CD4-positive, alpha-beta T cell treated with Interleukin-1 beta for 1 hour (primary cell): ENCODE measurements at regions not wholly inside any gene's neighbourhood (a gene's known extent, or its start where the extent isn't known, plus 50 kb on each side); places are given as distances from the start of the nearest gene placed in this dataset.
"Not testable (repeated sequence)": the region's sequence is repeated elsewhere in the genome, so short reads cannot be mapped to it uniquely, and the experiment has no call there.

Experiments used
- DNase-seq, 2 donors: peaks; one replicate each; pipeline ENCODE4 v3.0.0-alpha.2; 2020 to 2022

- no peak for DNase-seq
These were observed 543.6 kb upstream of the CITED2 start for GRCh38 chr6:139917951-139918630.

- no peak for DNase-seq
These were observed 540.5 kb upstream of the CITED2 start for GRCh38 chr6:139914910-139915309.

- DNase-seq: no peak
These were observed 538.4 kb upstream of the CITED2 start for GRCh38 chr6:139912735-139913400.

- DNase-seq: no peak
These were observed 535.5 kb upstream of the CITED2 start for GRCh38 chr6:139909992-139910391.

GRCh38 chr6:139905404-139906052 lies 531.1 kb upstream of the CITED2 start:
- no peak for DNase-seq

- no peak for DNase-seq
These were observed 530.1 kb upstream of the CITED2 start for GRCh38 chr6:139904568-139904967.

GRCh38 chr6:139904158-139904533 lies 529.7 kb upstream of the CITED2 start:
- no peak for DNase-seq

GRCh38 chr6:139903411-139904157 lies 529.1 kb upstream of the CITED2 start:
- peak; percentile 8 to 16 for DNase-seq

GRCh38 chr6:139895205-139895793 lies 520.9 kb upstream of the CITED2 start:
- DNase-seq: no peak

- no peak for DNase-seq
These were observed 519.8 kb upstream of the CITED2 start for GRCh38 chr6:139894271-139894670.

GRCh38 chr6:139891471-139891870 lies 517.0 kb upstream of the CITED2 start:
- DNase-seq: no peak

- DNase-seq: no peak
These were observed 514.3 kb upstream of the CITED2 start for GRCh38 chr6:139888681-139889122.

- DNase-seq: no peak
These were observed 512.8 kb upstream of the CITED2 start for GRCh38 chr6:139887275-139887674.

- no peak for DNase-seq
These were observed 511.9 kb upstream of the CITED2 start for GRCh38 chr6:139886396-139886795.

GRCh38 chr6:139885909-139886308 lies 511.5 kb upstream of the CITED2 start:
- no peak for DNase-seq

- DNase-seq: no peak
These were observed 509.3 kb upstream of the CITED2 start for GRCh38 chr6:139883776-139884175.

GRCh38 chr6:139882977-139883728 lies 508.7 kb upstream of the CITED2 start:
- DNase-seq: no peak

GRCh38 chr6:139882234-139882633 lies 507.8 kb upstream of the CITED2 start:
- no peak for DNase-seq

GRCh38 chr6:139881728-139882211 lies 507.3 kb upstream of the CITED2 start:
- DNase-seq: peak in 1 of 2 donors; percentile 20

GRCh38 chr6:139881236-139881635 lies 506.8 kb upstream of the CITED2 start:
- no peak for DNase-seq

- DNase-seq: no peak
These were observed 505.4 kb upstream of the CITED2 start for GRCh38 chr6:139879823-139880356.

- not testable (repeated sequence) for DNase-seq
These were observed 504.8 kb upstream of the CITED2 start for GRCh38 chr6:139879241-139879640.
